ENCODE measurements at regions not wholly inside any gene's neighbourhood (a gene's known extent, or its start where the extent isn't known, plus 50 kb on each side); places are given as distances from the start of the nearest gene placed in this dataset.

GRCh38 chr1:239633432-239633831 lies 247.1 kb downstream of the CHRM3 start:
- TF ChIP-seq EP300 (IDR thresholded peaks at IDR 0.05) = no peak
- no peak for TF ChIP-seq CTCF (IDR thresholded peaks at IDR 0.05)
- TF ChIP-seq POLR2AphosphoS5 (IDR thresholded peaks at IDR 0.05) = no peak
